ENCODE measurements at regions not wholly inside any gene's neighbourhood (a gene's known extent, or its start where the extent isn't known, plus 50 kb on each side); places are given as distances from the start of the nearest gene placed in this dataset.

DNA sequence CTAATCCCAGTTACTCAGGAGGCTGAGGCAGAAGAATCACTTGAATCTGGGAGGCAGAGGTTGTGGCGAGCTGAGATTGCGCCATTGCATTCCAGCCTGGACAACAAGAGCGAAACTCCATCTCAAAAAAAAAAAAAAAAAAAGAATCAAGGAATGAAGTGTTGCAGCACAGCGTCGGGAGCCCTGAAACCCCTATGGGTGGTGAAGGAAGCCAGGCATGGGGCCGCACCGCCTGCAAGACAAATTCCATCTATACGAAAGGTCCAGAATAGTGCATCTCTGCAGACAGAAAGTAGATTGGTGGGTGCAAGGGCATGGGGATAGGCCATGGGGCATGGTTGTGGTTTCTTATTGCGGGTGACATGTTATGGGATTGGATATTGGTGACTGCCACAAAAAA lies 98.6 kb upstream of the PRR20G start:
- Histone ChIP-seq H3K4me3 (no peak overlapping the region), H3K27ac (no peak overlapping the region), H3K9me3 (replicated peaks in 1 of 3) (peaks cover 0 to 5% (median 0%) of the 10 kb centered on the region in 3 donors), H3K4me1 (replicated peaks in 1 of 2) (no peaks in the 10 kb centered on the region), H3K36me3 (replicated peaks in 1 of 2) (no peaks in the 10 kb centered on the region), H3K27me3 (peaks cover 11% of the 10 kb centered on the region)
- TF ChIP-seq POLR2A (IDR thresholded peaks at IDR 0.05) = no peak
- TF ChIP-seq, protein P1, sequence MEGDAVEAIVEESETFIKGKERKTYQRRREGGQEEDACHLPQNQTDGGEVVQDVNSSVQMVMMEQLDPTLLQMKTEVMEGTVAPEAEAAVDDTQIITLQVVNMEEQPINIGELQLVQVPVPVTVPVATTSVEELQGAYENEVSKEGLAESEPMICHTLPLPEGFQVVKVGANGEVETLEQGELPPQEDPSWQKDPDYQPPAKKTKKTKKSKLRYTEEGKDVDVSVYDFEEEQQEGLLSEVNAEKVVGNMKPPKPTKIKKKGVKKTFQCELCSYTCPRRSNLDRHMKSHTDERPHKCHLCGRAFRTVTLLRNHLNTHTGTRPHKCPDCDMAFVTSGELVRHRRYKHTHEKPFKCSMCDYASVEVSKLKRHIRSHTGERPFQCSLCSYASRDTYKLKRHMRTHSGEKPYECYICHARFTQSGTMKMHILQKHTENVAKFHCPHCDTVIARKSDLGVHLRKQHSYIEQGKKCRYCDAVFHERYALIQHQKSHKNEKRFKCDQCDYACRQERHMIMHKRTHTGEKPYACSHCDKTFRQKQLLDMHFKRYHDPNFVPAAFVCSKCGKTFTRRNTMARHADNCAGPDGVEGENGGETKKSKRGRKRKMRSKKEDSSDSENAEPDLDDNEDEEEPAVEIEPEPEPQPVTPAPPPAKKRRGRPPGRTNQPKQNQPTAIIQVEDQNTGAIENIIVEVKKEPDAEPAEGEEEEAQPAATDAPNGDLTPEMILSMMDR (IDR thresholded peaks at IDR 0.05) = no peak
- no peak for DNase-seq
- WGBS, 4 donors = 68 to 91% (median 81%) methylated on average over 9 of the region's 9 CpGs
- intact Hi-C loops (cut with DNase I) = no loop called here

DNA sequence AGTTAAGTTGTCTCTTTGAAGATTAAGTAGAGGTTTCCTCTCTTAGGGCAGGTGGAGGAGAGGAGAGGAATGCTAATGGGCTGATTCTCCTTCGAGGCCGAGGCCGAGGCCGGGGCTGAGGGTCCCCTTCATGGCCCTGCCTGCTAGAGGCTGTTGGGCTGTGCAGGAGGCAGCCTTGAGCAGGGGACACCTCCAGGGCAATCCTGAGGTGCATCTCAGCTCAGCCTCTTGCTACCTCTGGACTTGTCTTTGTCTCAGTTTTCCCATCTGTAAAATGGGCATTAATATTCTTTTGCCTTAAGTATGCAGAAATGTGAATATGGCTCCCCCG lies 97.7 kb upstream of the PRR20G start:
- intact Hi-C loops (cut with DNase I) = no loop called here
- no peak overlapping the region for H3K4me3 ChIP-seq
- peaks cover 5% of the 10 kb centered on the region for H3K27me3 ChIP-seq
- H3K36me3 ChIP-seq (replicated peaks in 1 of 2) = no peaks in the 10 kb centered on the region
- no peak for TF ChIP-seq POLR2A (IDR thresholded peaks at IDR 0.05)
- TF ChIP-seq, protein P1 (IDR thresholded peaks at IDR 0.05) = no peak
- no peak overlapping the region for H3K27ac ChIP-seq
- DNase-seq = no peak
- no peaks in the 10 kb centered on the region for H3K4me1 ChIP-seq (replicated peaks in 1 of 2)
- 79 to 100% (median 84%) methylated on average over 5 of the region's 5 CpGs for WGBS, 4 donors
- peaks cover 0 to 5% (median 0%) of the 10 kb centered on the region in 3 donors for H3K9me3 ChIP-seq (replicated peaks in 1 of 3)

DNA sequence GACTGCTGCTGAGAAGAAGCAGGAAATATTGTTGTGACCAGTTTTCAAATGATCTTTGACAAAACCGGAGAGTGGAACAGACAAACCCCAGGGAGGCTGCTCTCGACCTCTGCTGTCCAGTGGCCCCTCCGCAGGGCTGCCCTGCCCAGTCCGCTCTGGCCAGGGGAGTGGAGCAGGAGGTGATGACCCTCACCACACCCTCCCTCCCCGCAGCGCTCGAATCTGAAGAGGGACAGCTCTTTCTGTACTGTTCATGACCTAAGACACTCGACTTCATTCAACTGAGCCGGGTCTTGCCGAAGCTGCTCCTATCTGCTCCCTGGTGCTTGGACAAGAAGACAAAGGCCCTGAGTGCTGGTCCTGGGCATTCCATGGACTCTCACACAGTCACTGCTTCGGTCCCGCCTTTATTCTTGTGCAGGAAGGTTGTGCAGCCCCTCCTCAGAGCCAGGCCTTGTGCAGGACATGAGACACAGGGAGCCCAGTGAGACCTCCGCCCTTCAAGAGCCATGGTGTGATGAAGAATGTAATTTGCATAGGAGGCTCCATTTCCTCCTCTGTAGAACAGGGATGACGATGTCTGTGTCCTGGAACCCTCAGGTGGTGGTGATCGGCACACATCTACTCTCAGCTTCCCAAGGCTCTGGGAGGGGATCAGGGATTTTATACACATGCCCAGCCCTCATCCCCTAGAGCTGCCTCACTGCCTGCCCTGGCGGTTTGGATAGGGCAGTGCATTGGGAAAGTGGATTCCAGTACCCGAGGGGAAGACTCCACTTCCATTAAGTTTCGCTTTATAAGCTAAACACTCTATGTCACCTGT lies 97.1 kb upstream of the PRR20G start:
- DNase-seq = no peak
- H3K4me1 ChIP-seq (replicated peaks in 1 of 2) = no peaks in the 10 kb centered on the region
- intact Hi-C loops (cut with DNase I) = no loop called here
- H3K4me3 ChIP-seq = no peak overlapping the region
- H3K36me3 ChIP-seq (replicated peaks in 1 of 2) = no peaks in the 10 kb centered on the region
- 71 to 75% (median 72%) methylated on average over 8 to 18 of the region's 18 CpGs for WGBS, 4 donors
- H3K9me3 ChIP-seq (replicated peaks in 1 of 3) = peaks cover 0 to 5% (median 0%) of the 10 kb centered on the region in 3 donors
- TF ChIP-seq, protein P1 (IDR thresholded peaks at IDR 0.05) = no peak
- TF ChIP-seq POLR2A (IDR thresholded peaks at IDR 0.05) = no peak
- no peak overlapping the region for H3K27ac ChIP-seq
- H3K27me3 ChIP-seq = no peaks in the 10 kb centered on the region

DNA sequence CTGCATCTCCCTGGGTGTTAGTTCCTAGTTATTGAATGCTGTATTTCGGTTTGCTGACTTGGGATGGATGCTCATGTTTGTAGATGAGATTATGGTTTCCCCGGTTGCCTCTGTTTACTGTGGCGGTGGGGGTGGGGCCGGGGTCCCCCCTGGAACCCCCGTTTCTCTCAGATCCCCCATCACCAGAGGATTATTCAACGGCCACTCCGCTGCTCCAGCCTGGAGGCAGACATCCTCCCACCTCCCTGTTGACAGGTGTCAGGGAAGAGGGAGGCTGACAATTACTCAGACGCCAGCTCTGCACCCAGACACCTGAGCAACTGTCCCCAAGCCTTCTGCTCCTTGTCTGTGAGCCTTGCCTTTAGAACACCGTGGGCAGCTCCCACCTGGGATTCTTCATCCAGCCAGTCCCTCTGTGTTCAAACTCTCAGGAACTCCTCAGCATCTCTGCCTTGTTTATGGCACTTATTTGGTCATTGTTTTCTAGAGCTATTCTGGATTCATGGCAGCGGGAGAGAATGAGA lies 95.9 kb upstream of the PRR20G start:
- Histone ChIP-seq H3K4me1 (replicated peaks in 1 of 2) (no peaks in the 10 kb centered on the region), H3K9me3 (replicated peaks in 1 of 3) (peaks cover 0 to 5% (median 0%) of the 10 kb centered on the region in 3 donors), H3K4me3 (no peak overlapping the region), H3K27me3 (no peaks in the 10 kb centered on the region), H3K27ac (no peak overlapping the region), H3K36me3 (replicated peaks in 1 of 2) (no peaks in the 10 kb centered on the region)
- WGBS, 4 donors = 48 to 64% (median 56%) methylated on average over 5 to 10 of the region's 10 CpGs
- no peak for TF ChIP-seq POLR2A (IDR thresholded peaks at IDR 0.05)
- TF ChIP-seq, protein P1 (IDR thresholded peaks at IDR 0.05) = no peak
- no peak for DNase-seq
- intact Hi-C loops (cut with DNase I) = no loop called here
